Right atrium auricular region (tissue), 2 donors: ENCODE measurements at regions not wholly inside any gene's neighbourhood (a gene's known extent, or its start where the extent isn't known, plus 50 kb on each side); places are given as distances from the start of the nearest gene placed in this dataset.
"Not testable (repeated sequence)": the region's sequence is repeated elsewhere in the genome, so short reads cannot be mapped to it uniquely, and the experiment has no call there.

Experiments used
- DNase-seq: peaks from one replicate; pipeline ENCODE4 v3.0.0-alpha.2; 2019; ENCODE audit warnings: low spot score
- H3K27ac ChIP-seq, 2 donors: fragments of 200-600 bp; sonication (generic); 1 replicate in 1 of 2; 2 replicates in 1 of 2; pipeline ENCODE4 v1.5.1; 2016 to 2019
- H3K27me3 ChIP-seq, 2 donors: fragments of 200-600 bp; sonication (generic); one replicate each; pipeline versions ENCODE4 v1.5.1 to v1.6.0; 2017 to 2019
- H3K36me3 ChIP-seq: fragments of 200-600 bp; sonication (generic); one replicate; pipeline ENCODE4 v1.5.1; 2016
- H3K4me1 ChIP-seq, 2 donors: fragments of 200-600 bp; sonication (generic); one replicate each; pipeline versions ENCODE4 v1.5.1 to v1.6.0; 2017 to 2019
- H3K4me3 ChIP-seq, 2 donors: fragments of 200-600 bp; sonication (generic); 1 replicate in 1 of 2; 2 replicates in 1 of 2; pipeline ENCODE4 v1.5.1; 2017 to 2019; ENCODE audit warnings: mild to moderate bottlenecking in 1 of 2, moderate library complexity in 1 of 2
- H3K9me3 ChIP-seq, 2 donors: fragments of 200-600 bp; sonication (generic); one replicate each; pipeline ENCODE4 v1.5.1; 2019
- CTCF ChIP-seq, 2 donors: fragments of 200-600 bp; sonication (generic); IDR thresholded peaks; one replicate each; pipeline ENCODE4 v1.5.1; 2019; ENCODE audit warnings: antibody characterized with exemption in 2 of 2

- Histone ChIP-seq H3K9me3 (peaks cover 0 to 4% of the 10 kb centered on the region in 2 donors), H3K27ac (no peak overlapping the region), H3K36me3 (no peaks in the 10 kb centered on the region), H3K27me3 (no peaks in the 10 kb centered on the region), H3K4me3 (no peak overlapping the region), H3K4me1 (no peaks in the 10 kb centered on the region)
- TF ChIP-seq CTCF (IDR thresholded peaks at IDR 0.05) = no peak
- no peak for DNase-seq
These were observed 136.0 kb upstream of the FOXQ1 start for GRCh38 chr6:1175877-1176276.

GRCh38 chr6:1170794-1171193 lies 141.1 kb upstream of the FOXQ1 start:
- no peaks in the 10 kb centered on the region for H3K4me1 ChIP-seq
- TF ChIP-seq CTCF (IDR thresholded peaks at IDR 0.05) = no peak
- H3K9me3 ChIP-seq = peaks cover 0 to 4% of the 10 kb centered on the region in 2 donors
- DNase-seq = no peak
- H3K27ac ChIP-seq = no peak overlapping the region
- no peak overlapping the region for H3K4me3 ChIP-seq
- no peaks in the 10 kb centered on the region for H3K36me3 ChIP-seq
- H3K27me3 ChIP-seq = no peaks in the 10 kb centered on the region

GRCh38 chr6:1164600-1164999 lies 147.3 kb upstream of the FOXQ1 start:
- DNase-seq = no peak
- H3K36me3 ChIP-seq = no peaks in the 10 kb centered on the region
- H3K9me3 ChIP-seq = no peaks in the 10 kb centered on the region
- no peaks in the 10 kb centered on the region for H3K27me3 ChIP-seq
- TF ChIP-seq CTCF (IDR thresholded peaks at IDR 0.05) = no peak
- no peak overlapping the region for H3K4me3 ChIP-seq
- H3K27ac ChIP-seq = no peak overlapping the region
- H3K4me1 ChIP-seq = no peaks in the 10 kb centered on the region

GRCh38 chr6:1163501-1163900 lies 148.4 kb upstream of the FOXQ1 start:
- H3K36me3 ChIP-seq = no peaks in the 10 kb centered on the region
- H3K27ac ChIP-seq = no peak overlapping the region
- TF ChIP-seq CTCF (IDR thresholded peaks at IDR 0.05) = no peak
- no peak overlapping the region for H3K4me3 ChIP-seq
- H3K4me1 ChIP-seq = no peaks in the 10 kb centered on the region
- DNase-seq = no peak
- no peaks in the 10 kb centered on the region for H3K27me3 ChIP-seq
- no peaks in the 10 kb centered on the region for H3K9me3 ChIP-seq

GRCh38 chr6:1162367-1163275 lies 149.3 kb upstream of the FOXQ1 start:
- TF ChIP-seq CTCF (IDR thresholded peaks at IDR 0.05) = no peak
- no peak for DNase-seq
- H3K27me3 ChIP-seq = no peaks in the 10 kb centered on the region
- no peak overlapping the region for H3K27ac ChIP-seq
- H3K36me3 ChIP-seq = no peaks in the 10 kb centered on the region
- H3K4me1 ChIP-seq = no peaks in the 10 kb centered on the region
- H3K4me3 ChIP-seq = no peak overlapping the region
- H3K9me3 ChIP-seq = no peaks in the 10 kb centered on the region

GRCh38 chr6:1156411-1156810 lies 155.5 kb upstream of the FOXQ1 start:
- DNase-seq, H3K4me3 ChIP-seq, H3K27me3 ChIP-seq, H3K4me1 ChIP-seq, H3K27ac ChIP-seq, H3K9me3 ChIP-seq, H3K36me3 ChIP-seq: not testable (repeated sequence)
